ENCODE measurements at regions not wholly inside any gene's neighbourhood (a gene's known extent, or its start where the extent isn't known, plus 50 kb on each side); places are given as distances from the start of the nearest gene placed in this dataset.
"Not testable (repeated sequence)": the region's sequence is repeated elsewhere in the genome, so short reads cannot be mapped to it uniquely, and the experiment has no call there.

DNA sequence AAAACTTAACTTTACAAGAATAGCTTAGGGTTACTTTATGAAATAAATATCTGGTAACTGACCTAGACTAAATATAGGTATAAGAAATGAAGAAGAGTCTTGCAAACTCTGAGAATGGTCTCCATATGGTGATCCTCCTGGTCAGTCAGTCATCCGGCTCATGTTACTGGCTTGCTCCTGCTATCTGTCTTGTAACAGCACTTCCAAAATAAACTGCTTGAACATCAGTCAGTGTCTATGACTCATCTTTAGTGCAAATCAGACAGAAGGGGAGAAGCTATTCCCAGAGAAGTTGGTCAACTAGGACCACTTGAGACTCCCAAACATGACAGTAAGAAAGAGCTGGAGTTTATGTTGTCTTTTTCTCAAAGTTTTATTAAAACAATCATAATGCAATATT, 1550.9 kb downstream of the PCDH9 start:
- DNase-seq (ENCODE audit: low spot score): no peak

DNA sequence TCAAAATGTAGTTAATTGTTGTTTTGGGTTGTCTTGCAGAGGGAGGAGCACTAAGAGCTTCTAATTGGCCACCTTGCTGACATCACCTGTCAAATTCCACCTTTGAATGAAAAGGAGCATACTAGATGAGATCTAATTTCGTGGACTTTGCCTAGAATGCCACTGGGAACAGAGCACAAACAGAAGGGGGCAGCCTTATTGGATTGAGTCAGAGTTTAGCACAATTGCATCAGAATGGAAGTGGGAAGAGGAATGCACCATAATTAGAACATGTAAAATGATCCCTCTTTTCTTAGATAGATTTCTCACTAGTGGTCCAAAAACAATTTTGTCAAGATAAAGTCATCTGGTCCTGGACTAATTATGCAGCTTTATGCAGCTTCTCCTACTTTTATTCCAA, 1552.2 kb downstream of the PCDH9 start:
- peak; percentile 14 for DNase-seq (ENCODE audit: low spot score)

DNA sequence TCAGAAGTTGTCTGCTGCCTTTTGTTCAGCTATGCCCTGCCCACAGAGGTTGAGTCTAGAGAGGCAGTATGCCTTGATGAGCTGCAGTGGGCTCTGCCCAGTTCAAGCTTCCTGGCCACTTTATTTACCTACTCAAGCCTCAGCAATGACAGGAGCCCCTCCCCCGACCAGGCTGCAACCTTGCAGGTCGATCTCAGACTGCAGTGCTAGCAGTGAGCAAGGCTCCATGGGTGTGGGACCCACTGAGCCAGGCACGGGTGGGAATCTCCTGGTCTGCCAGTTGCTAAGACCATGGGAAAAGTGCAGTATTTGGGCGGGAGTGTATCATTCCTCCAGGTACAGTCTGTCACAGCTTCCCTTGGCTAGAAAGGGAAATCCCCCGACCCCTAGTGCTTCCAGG, 1554.8 kb downstream of the PCDH9 start:
- DNase-seq (ENCODE audit: low spot score): not testable (repeated sequence)

DNA sequence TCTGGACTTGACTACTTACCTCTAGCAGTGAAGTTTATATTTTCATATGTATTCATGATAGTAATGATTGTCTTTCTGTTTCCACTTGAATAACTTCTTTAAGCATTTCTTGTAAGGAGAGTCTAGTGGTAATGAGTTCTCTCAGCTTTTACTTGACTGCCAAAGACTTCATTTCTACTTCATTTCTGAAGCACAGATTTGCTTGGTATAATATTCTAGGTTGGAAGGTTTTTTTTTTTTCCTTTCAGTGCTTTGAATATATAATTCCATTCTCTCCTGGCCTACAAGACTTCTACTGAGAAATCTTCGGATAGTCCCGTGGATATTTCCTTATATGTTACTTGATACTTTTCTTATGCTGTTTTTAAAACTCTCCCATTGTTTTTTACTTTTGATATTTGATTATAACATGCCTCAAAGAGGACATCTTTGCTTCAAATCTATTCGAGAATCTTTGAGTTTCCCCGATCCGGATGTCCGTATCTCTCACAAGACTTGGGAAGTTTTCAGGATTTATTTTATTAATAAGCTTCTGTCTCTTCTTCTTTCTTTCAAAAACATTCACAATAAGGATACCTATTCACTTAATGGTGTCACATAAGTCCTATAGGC, 1560.0 kb downstream of the PCDH9 start:
- no peak for DNase-seq (ENCODE audit: low spot score)

DNA sequence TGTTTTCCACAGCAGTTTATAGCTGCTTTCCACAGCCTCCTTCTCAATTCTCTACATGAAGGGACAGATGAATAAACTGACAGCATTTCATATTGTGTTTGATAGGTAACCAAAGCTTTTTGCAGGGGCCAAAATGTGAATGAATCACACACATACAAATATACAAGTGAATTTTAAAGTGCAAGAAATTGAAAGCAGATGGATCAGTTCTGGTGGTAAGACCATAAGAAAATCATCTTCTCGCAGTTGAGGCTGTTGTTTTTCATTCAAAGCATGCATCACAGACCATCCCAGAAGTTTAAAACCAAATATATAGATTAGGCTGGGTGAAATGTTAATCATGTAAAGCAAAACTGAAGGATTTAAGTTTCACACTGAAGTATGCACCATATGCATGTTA, 1569.4 kb downstream of the PCDH9 start:
- no peak for DNase-seq (ENCODE audit: low spot score)

DNA sequence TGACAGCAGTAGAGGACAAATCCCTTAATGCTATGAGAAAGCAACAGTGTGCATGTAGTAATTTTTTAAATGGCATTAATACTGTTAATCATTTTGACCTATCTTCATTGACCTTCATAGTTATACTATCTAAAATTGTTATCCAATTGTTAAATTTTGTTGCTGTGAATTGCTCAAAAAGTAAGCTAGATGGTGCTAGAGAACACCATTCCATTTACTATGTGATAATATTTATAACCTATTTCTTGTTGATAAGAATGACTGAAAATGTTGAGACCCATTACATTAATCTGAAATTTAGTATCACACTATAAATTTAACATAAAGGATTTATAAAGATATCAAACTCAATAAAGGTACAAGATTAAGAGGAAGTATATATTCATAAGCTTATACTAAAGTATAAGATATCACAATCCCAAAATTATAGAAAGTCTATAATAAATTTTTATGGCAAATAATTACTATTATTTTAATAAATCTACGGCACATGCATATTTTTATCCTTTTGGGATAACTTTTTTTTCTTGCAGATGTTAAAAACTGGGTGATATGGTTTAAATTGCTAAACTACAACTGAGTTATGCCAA, 1573.3 kb downstream of the PCDH9 start:
- DNase-seq (ENCODE audit: low spot score): no peak

DNA sequence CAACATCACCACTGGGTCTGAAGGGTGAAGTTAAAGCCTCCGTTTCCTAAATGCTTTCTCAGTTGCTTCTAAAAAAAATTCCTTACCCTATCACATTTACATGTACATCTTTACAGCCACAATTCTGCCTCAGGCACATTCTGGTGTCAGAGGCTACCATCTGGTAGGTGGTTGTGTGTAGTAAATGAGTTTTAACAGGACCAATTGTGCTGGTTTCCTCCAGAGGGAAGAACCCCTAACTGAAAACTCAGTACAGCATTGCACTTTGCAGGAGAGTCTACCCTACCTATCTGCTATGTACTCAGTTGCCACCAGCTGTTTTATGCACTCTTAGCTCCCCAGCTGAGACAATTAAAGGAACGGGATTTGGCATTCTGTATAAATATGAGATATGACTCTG, 1576.5 kb downstream of the PCDH9 start:
- no peak for DNase-seq (ENCODE audit: low spot score)

DNA sequence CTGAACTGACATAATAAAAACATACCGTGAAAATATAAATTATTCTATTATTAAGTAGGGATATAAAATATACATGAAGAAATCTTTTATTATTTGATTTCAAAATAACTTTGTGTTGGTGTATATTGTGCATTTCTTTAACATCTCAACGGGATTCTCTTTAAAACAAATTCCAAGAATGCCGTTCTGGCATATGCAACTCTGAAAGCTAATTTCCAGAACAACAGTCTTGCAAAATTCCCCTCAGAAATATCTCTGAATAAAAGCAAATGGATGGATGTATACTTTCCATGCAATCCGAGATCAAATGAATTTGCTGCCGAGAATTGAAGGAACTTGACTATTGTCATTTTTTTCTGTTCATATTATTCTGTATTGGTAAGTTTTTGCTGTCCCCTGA, 1579.8 kb downstream of the PCDH9 start:
- no peak for DNase-seq (ENCODE audit: low spot score)

DNA sequence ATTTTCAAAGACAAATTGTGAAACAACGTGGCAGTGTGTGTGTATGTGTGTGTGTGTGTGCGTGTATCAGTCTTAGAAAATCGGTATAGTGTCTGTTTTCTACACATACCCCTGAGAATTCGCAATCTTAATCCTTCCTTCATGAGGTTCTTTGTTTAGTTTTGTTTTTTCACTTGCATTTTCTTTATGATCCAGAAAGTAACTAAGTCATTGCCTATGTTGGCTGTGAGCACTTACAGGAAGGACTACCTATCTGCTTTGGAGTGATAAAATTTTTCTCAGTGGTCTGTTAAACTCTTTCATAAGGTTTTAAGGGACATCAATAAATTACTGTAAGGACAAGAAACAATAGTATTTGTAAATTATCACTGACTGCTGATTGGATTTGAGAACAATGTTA, 1587.1 kb downstream of the PCDH9 start:
- no peak for DNase-seq (ENCODE audit: low spot score)

DNA sequence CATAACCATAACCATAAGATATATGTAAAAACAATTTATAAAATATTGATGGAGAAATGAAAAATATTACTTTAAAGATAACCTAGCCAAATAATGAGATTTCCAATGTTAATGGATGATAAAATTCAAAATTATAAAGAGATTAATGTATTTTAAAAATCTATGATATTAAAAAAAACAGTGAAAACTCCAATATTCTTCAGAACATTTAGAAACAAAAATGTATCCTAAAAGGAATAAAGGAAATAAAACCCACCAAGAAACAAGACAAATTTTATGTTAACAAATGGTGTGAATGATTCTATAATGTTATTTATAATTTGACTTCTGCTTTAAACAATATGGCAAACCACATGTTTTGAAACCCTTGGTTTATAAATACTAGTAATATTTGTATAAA, 1587.8 kb downstream of the PCDH9 start:
- no peak for DNase-seq (ENCODE audit: low spot score)

DNA sequence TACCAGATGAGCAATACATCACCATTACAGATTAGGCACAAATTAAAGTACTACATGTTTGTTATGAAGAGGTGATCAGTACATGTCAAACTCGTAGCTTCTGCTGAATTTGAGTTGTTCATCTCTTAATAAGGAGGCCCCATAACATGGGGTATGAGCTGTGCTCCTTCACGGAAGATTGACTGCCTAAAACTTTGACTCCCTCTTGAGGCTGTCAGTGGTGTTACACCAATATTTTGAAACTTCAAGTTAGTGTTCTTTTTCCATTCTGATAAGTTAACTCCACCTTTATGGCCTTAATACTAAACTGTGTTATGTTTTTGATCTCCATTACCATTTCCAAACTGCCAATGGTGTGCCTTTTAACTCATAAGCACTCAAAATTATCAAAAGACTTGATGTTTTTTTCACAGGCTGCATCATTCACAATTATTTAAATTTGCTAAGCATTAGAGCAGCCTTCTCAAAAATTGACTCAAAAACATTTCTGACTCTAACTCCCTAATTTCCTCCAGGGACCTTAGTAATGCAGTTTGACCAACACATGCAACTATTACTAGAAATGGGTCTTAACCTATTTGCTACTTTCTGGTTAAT, 1591.5 kb downstream of the PCDH9 start:
- DNase-seq (ENCODE audit: low spot score): peak; percentile 46

DNA sequence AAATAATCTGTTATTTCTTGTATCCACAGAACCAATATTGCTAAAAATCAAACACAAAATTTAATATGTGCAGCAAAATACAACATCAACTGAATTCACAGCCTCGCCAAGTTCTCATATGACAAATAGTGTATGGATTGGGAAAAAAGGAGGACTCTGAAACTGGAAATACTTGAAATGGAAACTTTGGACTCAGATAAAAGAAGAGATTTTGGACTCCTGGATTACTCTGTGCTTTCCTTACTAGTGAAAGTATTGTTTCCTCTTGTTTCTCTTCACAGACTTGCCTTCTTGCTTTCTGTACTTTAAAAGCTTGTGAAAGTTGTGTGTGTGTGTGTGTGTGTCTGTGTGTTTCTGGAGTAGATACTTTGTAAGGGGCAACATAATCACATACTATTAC, 1596.3 kb downstream of the PCDH9 start:
- no peak for DNase-seq (ENCODE audit: low spot score)

DNA sequence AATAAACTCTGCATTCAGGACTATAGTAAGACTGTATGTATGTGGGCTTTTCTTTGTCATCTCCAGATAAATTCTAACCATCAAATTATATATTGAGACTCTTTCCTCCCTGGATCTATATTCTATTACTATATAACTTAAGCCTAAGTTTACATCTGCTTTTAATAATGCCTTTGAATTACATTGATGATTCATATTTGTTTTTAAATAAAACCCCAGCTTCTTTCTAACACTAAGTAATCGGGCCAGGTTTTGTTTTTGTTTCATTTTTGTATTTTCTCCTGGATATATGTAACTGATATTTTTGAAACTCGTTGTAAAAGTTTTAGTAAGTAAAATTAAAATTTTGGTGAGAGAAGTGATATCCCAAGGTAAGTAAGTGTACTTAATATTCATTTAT, 1599.1 kb downstream of the PCDH9 start:
- DNase-seq (ENCODE audit: low spot score): no peak

DNA sequence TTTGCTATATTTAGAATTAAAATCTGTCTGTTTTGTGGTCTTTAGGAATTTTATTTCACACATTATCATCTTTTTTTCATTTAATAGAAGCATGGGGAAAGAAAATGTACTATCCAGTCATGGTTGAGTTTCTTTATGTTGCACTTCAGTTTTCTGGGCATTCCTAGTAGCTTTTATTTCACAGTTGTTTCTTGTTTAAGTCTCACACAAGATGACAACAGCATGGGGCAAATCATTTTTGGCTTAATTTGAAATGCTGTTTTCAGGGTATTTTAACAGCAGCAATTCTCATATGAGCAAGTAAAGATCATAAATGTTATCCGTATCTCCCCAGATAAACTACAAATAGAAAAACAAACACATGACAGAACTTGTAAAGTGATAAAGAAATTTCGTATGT, 1600.2 kb downstream of the PCDH9 start:
- no peak for DNase-seq (ENCODE audit: low spot score)

DNA sequence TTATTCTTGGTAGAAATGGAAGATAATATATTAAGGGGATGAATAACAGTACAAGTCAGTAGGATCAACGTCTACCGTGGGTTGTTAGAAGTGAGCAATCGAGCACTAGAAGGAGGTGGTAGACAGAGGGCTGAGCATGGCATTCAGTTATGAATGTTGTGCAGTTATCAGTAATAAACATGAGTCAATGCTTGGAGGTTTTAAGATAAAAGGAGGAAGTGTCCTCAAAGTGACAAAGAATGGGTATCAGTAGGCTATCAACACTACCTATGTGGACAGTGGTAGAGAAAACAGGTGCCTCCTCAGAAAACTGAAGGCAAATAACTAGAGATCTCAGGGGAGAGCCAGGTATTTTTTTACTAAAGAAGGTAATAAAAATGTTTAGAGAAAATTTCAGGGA, 1607.0 kb downstream of the PCDH9 start:
- no peak for DNase-seq (ENCODE audit: low spot score)

DNA sequence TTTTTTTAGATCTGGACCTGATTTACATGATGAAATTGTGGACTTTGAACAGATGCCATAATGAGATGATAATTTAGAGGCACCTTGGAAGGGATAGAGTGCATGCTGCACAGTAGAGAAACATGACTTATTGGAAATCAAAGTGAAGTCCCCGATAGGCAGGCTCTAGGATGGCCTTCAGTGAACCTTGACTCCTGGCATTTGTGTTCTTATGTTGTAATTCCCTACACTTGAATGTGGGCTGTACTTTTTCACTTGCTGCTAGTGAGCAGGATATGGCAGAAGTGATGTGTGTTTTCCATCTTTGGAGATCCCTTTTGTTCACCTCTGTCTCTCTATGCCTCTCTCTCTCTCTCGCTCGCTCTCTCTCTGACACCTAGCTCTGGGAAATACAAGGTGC, 1614.6 kb downstream of the PCDH9 start:
- DNase-seq (ENCODE audit: low spot score): no peak

DNA sequence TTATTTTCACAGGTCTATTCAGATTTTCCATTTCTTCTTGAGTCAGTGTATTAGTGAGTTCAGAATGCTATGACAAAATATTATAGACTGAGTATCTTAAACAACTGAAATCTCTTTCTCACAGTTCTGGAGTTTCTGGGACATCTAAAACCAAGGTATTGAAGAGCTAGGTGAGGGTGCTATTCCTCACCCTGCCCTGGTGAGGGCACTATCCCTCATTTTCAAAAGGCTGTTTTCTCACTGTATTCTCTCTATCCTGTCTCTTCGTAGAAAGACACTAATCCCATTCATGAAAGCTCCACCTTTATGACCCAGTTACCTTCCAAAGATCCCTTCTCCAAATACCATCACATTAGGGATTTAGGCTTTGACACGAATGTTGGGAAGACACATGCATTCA, 1617.1 kb downstream of the PCDH9 start:
- peak; percentile 41 for DNase-seq (ENCODE audit: low spot score)

DNA sequence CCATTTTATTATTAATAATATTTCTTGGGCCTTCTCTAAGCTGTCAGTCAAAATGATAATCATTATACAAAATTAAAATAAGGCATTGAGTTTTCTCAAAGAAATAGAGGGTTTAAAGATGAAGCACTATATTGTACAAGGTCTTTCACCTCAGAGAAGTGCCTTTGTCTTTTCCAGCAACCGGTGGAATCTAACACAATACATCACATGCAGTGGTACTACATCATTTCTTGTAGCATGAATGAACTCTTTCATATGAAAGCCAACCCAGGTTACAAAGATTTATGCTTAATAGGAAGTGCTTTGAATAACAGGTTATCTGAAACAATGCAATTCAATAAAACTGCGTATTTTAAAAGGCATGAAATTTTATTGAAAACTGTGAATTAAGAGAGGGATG, 1620.8 kb downstream of the PCDH9 start:
- no peak for DNase-seq (ENCODE audit: low spot score)

DNA sequence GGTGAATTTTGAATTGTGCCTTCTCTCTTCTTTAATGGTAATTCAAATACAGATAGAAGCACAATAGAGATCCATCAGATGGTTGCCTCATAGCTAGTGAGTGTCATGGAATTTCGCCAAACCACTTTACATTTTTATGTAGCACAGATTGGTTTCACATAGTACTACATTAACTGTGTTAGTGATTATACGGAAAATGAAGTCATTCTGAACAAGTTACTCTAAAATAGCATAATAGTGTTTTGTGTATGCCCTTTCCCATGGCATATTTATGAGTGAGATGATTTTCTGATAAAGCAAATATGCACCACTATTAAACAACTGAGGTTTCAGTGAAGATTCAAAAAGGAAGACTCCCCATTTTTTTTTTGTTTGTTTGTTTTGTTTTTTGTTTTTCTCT, 1623.5 kb downstream of the PCDH9 start:
- DNase-seq (ENCODE audit: low spot score): no peak

DNA sequence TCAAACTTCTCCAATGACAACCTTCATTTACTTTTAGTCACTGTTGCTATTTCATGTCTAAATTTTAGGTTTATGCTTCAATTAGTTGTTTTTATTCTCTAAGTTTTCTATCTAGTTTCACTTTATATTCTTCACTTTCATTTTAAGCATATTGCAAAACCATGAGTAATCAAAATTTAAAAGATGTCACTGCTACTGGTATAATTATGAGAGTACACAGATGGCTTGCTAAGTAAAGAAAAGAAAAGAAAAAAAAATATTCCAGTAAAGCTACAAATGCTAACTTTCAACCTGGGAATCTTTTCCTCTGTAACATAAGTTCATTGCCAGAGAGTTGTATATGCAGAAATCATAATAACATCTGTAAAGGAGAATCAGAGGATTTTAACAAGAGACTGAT, 1624.7 kb downstream of the PCDH9 start:
- DNase-seq (ENCODE audit: low spot score): no peak

DNA sequence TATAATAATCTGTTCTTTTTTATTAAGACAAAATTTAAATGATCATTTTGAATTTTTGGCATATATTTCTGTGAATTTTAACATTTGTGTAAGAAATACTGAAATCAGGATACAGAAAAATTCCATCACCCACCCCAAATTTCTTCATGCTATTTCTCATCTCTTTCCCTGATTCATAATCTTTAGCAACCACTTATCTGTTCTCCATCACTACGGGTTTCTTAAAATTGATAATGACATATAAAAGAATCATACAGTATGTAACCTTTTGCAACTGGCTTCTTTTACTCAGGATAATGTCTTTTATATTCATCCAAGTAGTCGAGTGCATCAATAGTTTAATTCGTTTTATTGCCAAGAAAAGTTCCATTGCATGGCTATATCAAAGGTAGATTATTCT, 1627.0 kb downstream of the PCDH9 start:
- no peak for DNase-seq (ENCODE audit: low spot score)

DNA sequence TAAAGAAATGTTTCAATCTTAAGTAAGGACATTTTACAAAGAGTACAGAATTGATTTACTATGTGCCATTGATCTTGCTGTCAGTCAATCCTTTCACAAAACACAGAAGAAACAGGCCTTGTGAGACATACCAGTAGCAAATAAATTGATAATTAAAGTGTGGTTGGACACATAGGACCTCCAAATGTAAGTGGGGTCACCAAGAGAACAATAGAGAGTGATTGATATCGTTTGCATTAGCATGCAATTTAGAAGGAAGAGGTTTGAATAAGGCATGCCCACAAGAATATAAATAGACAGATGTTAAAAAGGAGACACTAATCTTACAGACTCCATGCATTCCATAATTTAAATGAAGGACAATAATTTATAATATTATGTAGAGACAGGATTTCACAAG, 1628.3 kb downstream of the PCDH9 start:
- DNase-seq (ENCODE audit: low spot score): no peak

DNA sequence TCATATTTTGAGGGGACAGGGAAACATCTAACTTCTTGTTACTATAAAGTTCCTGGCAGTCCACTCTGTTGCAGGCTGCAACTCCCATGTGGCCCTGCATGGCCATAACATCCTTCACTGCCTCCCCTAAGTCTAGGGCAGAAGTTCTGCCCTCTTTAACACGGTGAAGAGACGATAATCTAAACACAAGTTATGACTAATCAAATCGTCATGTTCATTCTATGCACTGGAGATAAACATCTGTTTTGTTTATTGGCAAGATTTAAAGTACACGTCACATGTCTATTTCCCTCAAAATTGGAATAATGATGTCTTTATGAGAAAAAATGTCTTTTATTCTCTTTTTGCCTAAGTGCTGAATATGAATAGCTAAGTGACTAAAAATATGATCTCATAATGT, 1629.4 kb downstream of the PCDH9 start:
- no peak for DNase-seq (ENCODE audit: low spot score)
